ENCODE measurements at regions not wholly inside any gene's neighbourhood (a gene's known extent, or its start where the extent isn't known, plus 50 kb on each side); places are given as distances from the start of the nearest gene placed in this dataset.

DNA sequence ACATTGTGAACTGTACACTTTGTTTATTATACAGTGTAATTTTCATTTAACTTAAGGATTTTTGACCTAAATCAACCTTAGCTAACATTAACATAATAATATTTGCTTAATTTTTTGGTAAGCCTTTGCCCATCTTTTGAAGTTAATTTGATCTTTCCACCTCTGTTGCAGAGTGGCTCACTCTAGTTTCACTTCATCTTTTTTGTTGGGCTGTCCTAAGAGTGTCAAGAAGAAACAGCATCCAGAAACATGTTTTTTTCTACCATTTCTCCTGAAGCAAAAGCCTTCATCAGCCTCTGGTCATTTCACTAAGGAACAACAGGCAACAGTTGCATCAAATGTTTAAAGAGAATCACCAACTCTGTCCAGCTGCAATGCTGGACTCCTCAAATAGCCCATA lies 824.7 kb downstream of the REEP3 start:
- no peak for TF ChIP-seq POLR2AphosphoS5 (IDR thresholded peaks at IDR 0.05; ENCODE audit: low read depth)
- no peak for TF ChIP-seq ZNF331 (CRISPR knock-in tag; IDR thresholded peaks at IDR 0.05; ENCODE audit: low read depth)
- TF ChIP-seq NANOG (IDR thresholded peaks at IDR 0.05; ENCODE audit: borderline replicate concordance), result no peak
- no peak for TF ChIP-seq JUNB (IDR thresholded peaks at IDR 0.05; ENCODE audit: unreplicated experiment)
- no peak overlapping the region for H3K4me2 ChIP-seq
- H3K27ac ChIP-seq (ENCODE audit: low read depth), result no peak overlapping the region
- no peaks in the 10 kb centered on the region for H3K79me2 ChIP-seq (replicated peaks; ENCODE audit: insufficient read depth)
- H3F3A ChIP-seq (replicated peaks; ENCODE audit: low read depth), result no peaks in the 10 kb centered on the region
- H3K27me3 Mint-ChIP-seq (ENCODE audit: insufficient read depth, low read depth, poor library complexity), result no peaks in the 10 kb centered on the region
- no peak for DNase-seq (ENCODE audit: low spot score)
- H3K27ac Mint-ChIP-seq, result no peak overlapping the region
- no peaks in the 10 kb centered on the region for H3K27me3 ChIP-seq (ENCODE audit: insufficient read depth)
- H2AFZ ChIP-seq, result 0 out of 2 replicates have a peak overlapping the region, but pooled peaks have one; percentile 54
- no peaks in the 10 kb centered on the region; the same call in 1 of the 2 replicates for H3K9me2 ChIP-seq (ENCODE audit: insufficient read depth)
- no peak overlapping the region for H3K4me3 ChIP-seq
- no peak for ATAC-seq
- no peaks in the 10 kb centered on the region for H3K36me3 ChIP-seq (ENCODE audit: insufficient read depth)
- H3K4me1 Mint-ChIP-seq, result no peaks in the 10 kb centered on the region
- H4K20me1 ChIP-seq (replicated peaks; ENCODE audit: insufficient read depth), result no peaks in the 10 kb centered on the region
- H3K4me1 ChIP-seq (ENCODE audit: insufficient read depth), result no peaks in the 10 kb centered on the region
- H3K4me3 Mint-ChIP-seq, result no peak overlapping the region
- H3K36me3 Mint-ChIP-seq (ENCODE audit: low read depth), result no peaks in the 10 kb centered on the region
- H3K9me3 Mint-ChIP-seq, result no peaks in the 10 kb centered on the region

DNA sequence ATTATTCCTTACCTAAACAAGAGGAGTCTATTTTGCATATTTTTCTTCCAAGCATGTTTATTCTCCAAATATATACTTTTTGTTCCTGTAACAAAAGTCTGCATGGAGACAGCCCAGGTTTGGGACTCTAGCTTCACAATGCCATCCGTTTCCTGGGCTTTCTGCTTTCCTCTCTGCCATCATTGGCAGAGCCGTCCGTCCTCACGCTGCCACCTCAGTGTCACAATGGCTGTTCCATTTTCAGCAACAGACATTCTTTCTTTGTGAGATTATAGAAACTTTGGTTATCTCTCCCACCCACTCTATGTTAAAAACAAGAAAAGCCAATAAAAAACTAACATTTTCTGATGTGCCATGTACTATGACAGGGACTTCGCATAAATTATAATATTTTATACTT lies 825.2 kb downstream of the REEP3 start:
- H2AFZ ChIP-seq, result 0 out of 2 replicates have a peak overlapping the region, but pooled peaks have one; percentile 54
- H3K4me2 ChIP-seq, result no peak overlapping the region
- H4K20me1 ChIP-seq (replicated peaks; ENCODE audit: insufficient read depth), result no peaks in the 10 kb centered on the region
- TF ChIP-seq STAT1 (IDR thresholded peaks at IDR 0.05; ENCODE audit: unreplicated experiment) (no peak), JUNB (IDR thresholded peaks at IDR 0.05; ENCODE audit: unreplicated experiment) (no peak), POLR2AphosphoS5 (IDR thresholded peaks at IDR 0.05; ENCODE audit: low read depth) (no peak), CREB1 (CRISPR knock-in tag; IDR thresholded peaks at IDR 0.05; ENCODE audit: low read depth) (no peak), ZNF114 (CRISPR knock-in tag; IDR thresholded peaks at IDR 0.05) (no peak)
- TF ChIP-seq, protein P1, sequence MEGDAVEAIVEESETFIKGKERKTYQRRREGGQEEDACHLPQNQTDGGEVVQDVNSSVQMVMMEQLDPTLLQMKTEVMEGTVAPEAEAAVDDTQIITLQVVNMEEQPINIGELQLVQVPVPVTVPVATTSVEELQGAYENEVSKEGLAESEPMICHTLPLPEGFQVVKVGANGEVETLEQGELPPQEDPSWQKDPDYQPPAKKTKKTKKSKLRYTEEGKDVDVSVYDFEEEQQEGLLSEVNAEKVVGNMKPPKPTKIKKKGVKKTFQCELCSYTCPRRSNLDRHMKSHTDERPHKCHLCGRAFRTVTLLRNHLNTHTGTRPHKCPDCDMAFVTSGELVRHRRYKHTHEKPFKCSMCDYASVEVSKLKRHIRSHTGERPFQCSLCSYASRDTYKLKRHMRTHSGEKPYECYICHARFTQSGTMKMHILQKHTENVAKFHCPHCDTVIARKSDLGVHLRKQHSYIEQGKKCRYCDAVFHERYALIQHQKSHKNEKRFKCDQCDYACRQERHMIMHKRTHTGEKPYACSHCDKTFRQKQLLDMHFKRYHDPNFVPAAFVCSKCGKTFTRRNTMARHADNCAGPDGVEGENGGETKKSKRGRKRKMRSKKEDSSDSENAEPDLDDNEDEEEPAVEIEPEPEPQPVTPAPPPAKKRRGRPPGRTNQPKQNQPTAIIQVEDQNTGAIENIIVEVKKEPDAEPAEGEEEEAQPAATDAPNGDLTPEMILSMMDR (conservative IDR thresholded peaks at IDR 0.05; ENCODE audit: low read depth in 2 of 2), result no peak
- TF ChIP-seq, protein P2, sequence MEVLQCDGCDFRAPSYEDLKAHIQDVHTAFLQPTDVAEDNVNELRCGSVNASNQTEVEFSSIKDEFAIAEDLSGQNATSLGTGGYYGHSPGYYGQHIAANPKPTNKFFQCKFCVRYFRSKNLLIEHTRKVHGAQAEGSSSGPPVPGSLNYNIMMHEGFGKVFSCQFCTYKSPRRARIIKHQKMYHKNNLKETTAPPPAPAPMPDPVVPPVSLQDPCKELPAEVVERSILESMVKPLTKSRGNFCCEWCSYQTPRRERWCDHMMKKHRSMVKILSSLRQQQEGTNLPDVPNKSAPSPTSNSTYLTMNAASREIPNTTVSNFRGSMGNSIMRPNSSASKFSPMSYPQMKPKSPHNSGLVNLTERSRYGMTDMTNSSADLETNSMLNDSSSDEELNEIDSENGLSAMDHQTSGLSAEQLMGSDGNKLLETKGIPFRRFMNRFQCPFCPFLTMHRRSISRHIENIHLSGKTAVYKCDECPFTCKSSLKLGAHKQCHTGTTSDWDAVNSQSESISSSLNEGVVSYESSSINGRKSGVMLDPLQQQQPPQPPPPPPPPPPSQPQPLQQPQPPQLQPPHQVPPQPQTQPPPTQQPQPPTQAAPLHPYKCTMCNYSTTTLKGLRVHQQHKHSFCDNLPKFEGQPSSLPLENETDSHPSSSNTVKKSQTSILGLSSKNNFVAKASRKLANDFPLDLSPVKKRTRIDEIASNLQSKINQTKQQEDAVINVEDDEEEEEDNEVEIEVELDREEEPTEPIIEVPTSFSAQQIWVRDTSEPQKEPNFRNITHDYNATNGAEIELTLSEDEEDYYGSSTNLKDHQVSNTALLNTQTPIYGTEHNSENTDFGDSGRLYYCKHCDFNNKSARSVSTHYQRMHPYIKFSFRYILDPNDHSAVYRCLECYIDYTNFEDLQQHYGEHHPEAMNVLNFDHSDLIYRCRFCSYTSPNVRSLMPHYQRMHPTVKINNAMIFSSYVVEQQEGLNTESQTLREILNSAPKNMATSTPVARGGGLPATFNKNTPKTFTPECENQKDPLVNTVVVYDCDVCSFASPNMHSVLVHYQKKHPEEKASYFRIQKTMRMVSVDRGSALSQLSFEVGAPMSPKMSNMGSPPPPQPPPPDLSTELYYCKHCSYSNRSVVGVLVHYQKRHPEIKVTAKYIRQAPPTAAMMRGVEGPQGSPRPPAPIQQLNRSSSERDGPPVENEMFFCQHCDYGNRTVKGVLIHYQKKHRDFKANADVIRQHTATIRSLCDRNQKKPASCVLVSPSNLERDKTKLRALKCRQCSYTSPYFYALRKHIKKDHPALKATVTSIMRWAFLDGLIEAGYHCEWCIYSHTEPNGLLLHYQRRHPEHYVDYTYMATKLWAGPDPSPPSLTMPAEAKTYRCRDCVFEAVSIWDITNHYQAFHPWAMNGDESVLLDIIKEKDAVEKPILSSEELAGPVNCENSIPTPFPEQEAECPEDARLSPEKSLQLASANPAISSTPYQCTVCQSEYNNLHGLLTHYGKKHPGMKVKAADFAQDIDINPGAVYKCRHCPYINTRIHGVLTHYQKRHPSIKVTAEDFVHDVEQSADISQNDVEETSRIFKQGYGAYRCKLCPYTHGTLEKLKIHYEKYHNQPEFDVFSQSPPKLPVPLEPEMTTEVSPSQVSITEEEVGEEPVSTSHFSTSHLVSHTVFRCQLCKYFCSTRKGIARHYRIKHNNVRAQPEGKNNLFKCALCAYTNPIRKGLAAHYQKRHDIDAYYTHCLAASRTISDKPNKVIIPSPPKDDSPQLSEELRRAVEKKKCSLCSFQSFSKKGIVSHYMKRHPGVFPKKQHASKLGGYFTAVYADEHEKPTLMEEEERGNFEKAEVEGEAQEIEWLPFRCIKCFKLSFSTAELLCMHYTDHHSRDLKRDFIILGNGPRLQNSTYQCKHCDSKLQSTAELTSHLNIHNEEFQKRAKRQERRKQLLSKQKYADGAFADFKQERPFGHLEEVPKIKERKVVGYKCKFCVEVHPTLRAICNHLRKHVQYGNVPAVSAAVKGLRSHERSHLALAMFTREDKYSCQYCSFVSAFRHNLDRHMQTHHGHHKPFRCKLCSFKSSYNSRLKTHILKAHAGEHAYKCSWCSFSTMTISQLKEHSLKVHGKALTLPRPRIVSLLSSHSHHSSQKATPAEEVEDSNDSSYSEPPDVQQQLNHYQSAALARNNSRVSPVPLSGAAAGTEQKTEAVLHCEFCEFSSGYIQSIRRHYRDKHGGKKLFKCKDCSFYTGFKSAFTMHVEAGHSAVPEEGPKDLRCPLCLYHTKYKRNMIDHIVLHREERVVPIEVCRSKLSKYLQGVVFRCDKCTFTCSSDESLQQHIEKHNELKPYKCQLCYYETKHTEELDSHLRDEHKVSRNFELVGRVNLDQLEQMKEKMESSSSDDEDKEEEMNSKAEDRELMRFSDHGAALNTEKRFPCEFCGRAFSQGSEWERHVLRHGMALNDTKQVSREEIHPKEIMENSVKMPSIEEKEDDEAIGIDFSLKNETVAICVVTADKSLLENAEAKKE (CRISPR knock-in tag; IDR thresholded peaks at IDR 0.05), result no peak
- H3K36me3 ChIP-seq (ENCODE audit: insufficient read depth), result no peaks in the 10 kb centered on the region
- Mint-ChIP-seq H3K36me3 (ENCODE audit: low read depth) (no peaks in the 10 kb centered on the region), H3K27me3 (ENCODE audit: insufficient read depth, low read depth, poor library complexity) (no peaks in the 10 kb centered on the region), H3K4me1 (no peaks in the 10 kb centered on the region), H3K4me3 (no peak overlapping the region), H3K9me3 (no peaks in the 10 kb centered on the region), H3K27ac (no peak overlapping the region)
- no peaks in the 10 kb centered on the region for H3K27me3 ChIP-seq (ENCODE audit: insufficient read depth)
- H3K9me2 ChIP-seq (ENCODE audit: insufficient read depth), result no peaks in the 10 kb centered on the region; the same call in 1 of the 2 replicates
- no peak overlapping the region for H3K4me3 ChIP-seq
- H3F3A ChIP-seq (replicated peaks; ENCODE audit: low read depth), result no peaks in the 10 kb centered on the region
- no peaks in the 10 kb centered on the region; the same call in 1 of the 2 replicates for H3K4me1 ChIP-seq (ENCODE audit: insufficient read depth)
- ATAC-seq, result no peak
- H3K79me2 ChIP-seq (replicated peaks; ENCODE audit: insufficient read depth), result no peaks in the 10 kb centered on the region
- H3K27ac ChIP-seq (ENCODE audit: low read depth), result no peak overlapping the region
- no peak for DNase-seq (ENCODE audit: low spot score)
